SK-N-SH (cell line): ENCODE measurements at regions not wholly inside any gene's neighbourhood (a gene's known extent, or its start where the extent isn't known, plus 50 kb on each side); places are given as distances from the start of the nearest gene placed in this dataset.

Source experiments
- CTCF ChIA-PET: fragments of 300-600, 350-600 bp; formaldehyde crosslinking; extraction: SDS; loops from one replicate; lab custom pipeline; 2021; lab: Yijun Ruan, JAX
- POLR2A ChIA-PET: fragments of 350-600 bp; sonication (Branson Sonifier 250); formaldehyde crosslinking; extraction: SDS; loops from one replicate; lab custom pipeline; 2020; ENCODE audit warnings: antibody characterized with exemption, inconsistent platforms; lab: Yijun Ruan, JAX
- DNase-seq: peaks from one replicate; pipeline ENCODE4 v3.0.0; 2012
- H2AFZ ChIP-seq: fragments of 200-600 bp; sonication (generic); 2 replicates; pipeline ENCODE4 v1.8.1; 2016; ENCODE audit warnings: antibody characterized with exemption, mild to moderate bottlenecking, low read depth
- H3F3A ChIP-seq: fragments of 200-600 bp; sonication (generic); replicated peaks from 2 replicates; pipeline ENCODE3; 2016; ENCODE audit warnings: antibody characterized with exemption, mild to moderate bottlenecking; ENCODE audit not compliant: insufficient read depth
- H3K27ac ChIP-seq, 2 experiments: fragments of 200-500 bp in 1 of 2; fragments of 200-600 bp in 1 of 2; sonication (Bioruptor generic) in 1 of 2; sonication (generic), shearing (Covaris generic) in 1 of 2; 2 replicates each; pipeline versions ENCODE4 v1.5.1 to v1.6.1; 2014 to 2016; ENCODE audit warnings: low read depth in 2 of 2, inconsistent platforms in 1 of 2, low read length in 1 of 2, mild to moderate bottlenecking in 1 of 2, mixed read lengths in 1 of 2
- H3K27me3 ChIP-seq: fragments of 200-600 bp; sonication (generic), shearing (Covaris generic); 2 replicates; pipeline ENCODE4 v1.6.1; 2016; ENCODE audit warnings: mixed run types; ENCODE audit not compliant: insufficient read depth
- H3K36me3 ChIP-seq, 2 experiments: fragments of 200-500 bp in 1 of 2; fragments of 200-600 bp in 1 of 2; sonication (Bioruptor generic) in 1 of 2; sonication (generic) in 1 of 2; replicated peaks in 1 of 2; 2 replicates each; pipeline versions ENCODE3 to v1.5.1; 2014 to 2016; ENCODE audit warnings: low read length in 1 of 2, mild to moderate bottlenecking in 1 of 2; ENCODE audit not compliant: insufficient read depth in 2 of 2, control insufficient read depth in 1 of 2
- H3K4me1 ChIP-seq, 2 experiments: fragments of 200-500 bp in 1 of 2; fragments of 200-600 bp in 1 of 2; sonication (Bioruptor generic) in 1 of 2; sonication (generic), shearing (Covaris generic) in 1 of 2; 2 replicates each; pipeline versions ENCODE4 v1.5.1 to v1.6.1; 2014 to 2016; ENCODE audit warnings: low read depth in 1 of 2, low read length in 1 of 2, mixed run types in 1 of 2; ENCODE audit not compliant: insufficient read depth in 2 of 2, control insufficient read depth in 1 of 2
- H3K4me2 ChIP-seq: fragments of 200-600 bp; sonication (generic), shearing (Covaris generic); 2 replicates; pipeline ENCODE4 v1.6.1; 2017; ENCODE audit warnings: mixed run types
- H3K4me3 ChIP-seq, 2 experiments: fragments of 200-500 bp in 1 of 2; fragments of 200-600 bp in 1 of 2; sonication (Bioruptor generic) in 1 of 2; sonication (generic), shearing (Covaris generic) in 1 of 2; 2 replicates each; pipeline versions ENCODE4 v1.5.1 to v1.8.1; 2014 to 2016; ENCODE audit warnings: low read depth in 2 of 2, inconsistent platforms in 1 of 2, low read length in 1 of 2, mild to moderate bottlenecking in 1 of 2, mixed read lengths in 1 of 2, moderate library complexity in 1 of 2
- H3K79me2 ChIP-seq: fragments of 200-600 bp; sonication (generic); 2 replicates; pipeline ENCODE4 v1.8.1; 2017; ENCODE audit warnings: mild to moderate bottlenecking; ENCODE audit not compliant: insufficient read depth
- H3K9ac ChIP-seq: fragments of 200-600 bp; sonication (generic); 2 replicates; pipeline ENCODE4 v1.6.1; 2017; ENCODE audit warnings: mixed run types
- H3K9me2 ChIP-seq: fragments of 200-600 bp; sonication (generic); 2 replicates; pipeline ENCODE4 v1.6.1; 2017; ENCODE audit warnings: mixed run types
- H3K9me3 ChIP-seq: fragments of 200-600 bp; sonication (generic); 2 replicates; pipeline ENCODE4 v1.6.1; 2017; ENCODE audit warnings: mixed run types, mild to moderate bottlenecking, moderate library complexity
- H4K20me1 ChIP-seq: fragments of 200-600 bp; sonication (generic); 2 replicates; pipeline ENCODE4 v1.6.1; 2017; ENCODE audit warnings: mild to moderate bottlenecking, mixed run types; ENCODE audit not compliant: insufficient read depth
- ELF1 ChIP-seq: IDR thresholded peaks from 2 replicates; pipeline ENCODE4 v1.4.0; 2012
- EP300 ChIP-seq, 2 experiments: IDR thresholded peaks; 2 replicates each; pipeline versions ENCODE4 v1.4.0 to v1.6.1; 2012; ENCODE audit warnings: borderline replicate concordance in 1 of 2, low read depth in 1 of 2, low read length in 1 of 2
- GABPA ChIP-seq: IDR thresholded peaks from 2 replicates; pipeline ENCODE4 v1.4.0; 2012; ENCODE audit warnings: low read depth, mild to moderate bottlenecking
- IRF3 ChIP-seq: fragments of 150-350 bp; IDR thresholded peaks from 2 replicates; pipeline ENCODE4 v1.6.1; 2016; ENCODE audit warnings: mild to moderate bottlenecking, low read depth, low read length
- JUND ChIP-seq: IDR thresholded peaks from 2 replicates; pipeline ENCODE4 v1.4.0; 2012
- MAX ChIP-seq: IDR thresholded peaks from 2 replicates; pipeline ENCODE4 v1.4.0; 2012; ENCODE audit warnings: low read depth
- MEF2A ChIP-seq: IDR thresholded peaks from 2 replicates; pipeline ENCODE4 v1.4.0; 2012; ENCODE audit warnings: low read depth, borderline replicate concordance
- NFIC ChIP-seq: IDR thresholded peaks from 2 replicates; pipeline ENCODE4 v1.4.0; 2012; ENCODE audit warnings: borderline replicate concordance
- POLR2AphosphoS5 ChIP-seq: IDR thresholded peaks from 2 replicates; pipeline ENCODE4 v1.6.1; 2012; ENCODE audit warnings: low read depth, low read length
- RAD21 ChIP-seq: IDR thresholded peaks from 2 replicates; pipeline ENCODE4 v1.6.1; 2012; ENCODE audit warnings: mild to moderate bottlenecking, low read length
- RCOR1 ChIP-seq: fragments of 150-350 bp; IDR thresholded peaks from 2 replicates; pipeline ENCODE4 v1.6.1; 2017; ENCODE audit warnings: antibody characterized with exemption, low read length
- REST ChIP-seq: IDR thresholded peaks from 2 replicates; pipeline ENCODE4 v1.6.1; 2012; ENCODE audit warnings: mild to moderate bottlenecking, low read depth, low read length, moderate library complexity
- RFX5 ChIP-seq: IDR thresholded peaks from 2 replicates; pipeline ENCODE4 v1.6.1; 2012; ENCODE audit warnings: mild to moderate bottlenecking, improper control_type of control experiment, low read length
- SIN3A ChIP-seq: IDR thresholded peaks from 2 replicates; pipeline ENCODE4 v1.6.1; 2012; ENCODE audit warnings: low read depth, mild to moderate bottlenecking, low read length, moderate library complexity, borderline replicate concordance
- SMC3 ChIP-seq: IDR thresholded peaks from 2 replicates; pipeline ENCODE4 v1.6.1; 2012; ENCODE audit warnings: low read depth, low read length, improper control_type of control experiment
- TAF1 ChIP-seq: IDR thresholded peaks from 2 replicates; pipeline ENCODE4 v1.6.1; 2012; ENCODE audit warnings: low read depth, mild to moderate bottlenecking, low read length, moderate library complexity, borderline replicate concordance
- TCF12 ChIP-seq: IDR thresholded peaks from 2 replicates; pipeline ENCODE4 v1.4.0; 2012
- USF2 ChIP-seq: fragments of 150-350 bp; IDR thresholded peaks from 2 replicates; pipeline ENCODE4 v1.6.1; 2017; ENCODE audit warnings: antibody characterized with exemption, low read length, low read depth, borderline replicate concordance
- ZBTB33 ChIP-seq: IDR thresholded peaks from 2 replicates; pipeline ENCODE4 v1.4.0; 2012; ENCODE audit warnings: low read depth, borderline replicate concordance

- H3K9ac ChIP-seq, result no peak overlapping the region
- no peaks in the 10 kb centered on the region for H4K20me1 ChIP-seq
- CTCF ChIA-PET, result interaction anchor here (0.6 to 3.1 kb wide), 8 partner anchors 12 to 262 kb away, joined by 3 to 22 read pairs (median 4); no protein-coding TSS in a partner anchor
- H3K9me2 ChIP-seq, result no peaks in the 10 kb centered on the region
- POLR2A ChIA-PET, result interaction anchor here (0.8 kb wide), 1 partner anchor 16 kb away, joined by 3 read pairs; no protein-coding TSS in a partner anchor
- H3K27me3 ChIP-seq, result no peaks in the 10 kb centered on the region
- no peaks in the 10 kb centered on the region for H3K9me3 ChIP-seq
- no peak overlapping the region for H3K4me3 ChIP-seq
- no peak overlapping the region for H3K4me2 ChIP-seq
- no peak for DNase-seq
- H3K36me3 ChIP-seq, result no peaks in the 10 kb centered on the region
- peaks cover 7 to 17% of the 10 kb centered on the region in 2 experiments; a peak in 2 of 4 replicates for H3K4me1 ChIP-seq
- TF ChIP-seq SIN3A, result no peak
- TF ChIP-seq ZBTB33, result no peak
- TF ChIP-seq TCF12, result no peak
- TF ChIP-seq RFX5, result no peak
- no peak for TF ChIP-seq RCOR1
- TF ChIP-seq SMC3, result no peak
- no peak for TF ChIP-seq RAD21
- no peak for TF ChIP-seq USF2
- no peak for TF ChIP-seq ELF1
- TF ChIP-seq REST, result no peak
- TF ChIP-seq EP300 (IDR thresholded peaks at IDR 0.05; ENCODE audit: borderline replicate concordance in 1 of 2, low read depth in 1 of 2, low read length in 1 of 2), result no peak
- no peak for TF ChIP-seq NFIC
- TF ChIP-seq MAX, result no peak
- TF ChIP-seq IRF3, result no peak
- no peak for TF ChIP-seq MEF2A
- TF ChIP-seq JUND, result no peak
- no peak for TF ChIP-seq TAF1
- no peak for TF ChIP-seq POLR2AphosphoS5
- TF ChIP-seq GABPA, result no peak
- H3K27ac ChIP-seq, result no peak overlapping the region
- no peaks in the 10 kb centered on the region; the same call in 1 of the 2 replicates for H3K79me2 ChIP-seq
- H2AFZ ChIP-seq, result no peak overlapping the region
- H3F3A ChIP-seq, result peaks cover 12% of the 10 kb centered on the region
Observed at GRCh38 chr2:47277187-47277586, 91.9 kb upstream of the EPCAM start.
